ENCODE measurements at regions not wholly inside any gene's neighbourhood (a gene's known extent, or its start where the extent isn't known, plus 50 kb on each side); places are given as distances from the start of the nearest gene placed in this dataset.
"Not testable (repeated sequence)": the region's sequence is repeated elsewhere in the genome, so short reads cannot be mapped to it uniquely, and the experiment has no call there.

DNA sequence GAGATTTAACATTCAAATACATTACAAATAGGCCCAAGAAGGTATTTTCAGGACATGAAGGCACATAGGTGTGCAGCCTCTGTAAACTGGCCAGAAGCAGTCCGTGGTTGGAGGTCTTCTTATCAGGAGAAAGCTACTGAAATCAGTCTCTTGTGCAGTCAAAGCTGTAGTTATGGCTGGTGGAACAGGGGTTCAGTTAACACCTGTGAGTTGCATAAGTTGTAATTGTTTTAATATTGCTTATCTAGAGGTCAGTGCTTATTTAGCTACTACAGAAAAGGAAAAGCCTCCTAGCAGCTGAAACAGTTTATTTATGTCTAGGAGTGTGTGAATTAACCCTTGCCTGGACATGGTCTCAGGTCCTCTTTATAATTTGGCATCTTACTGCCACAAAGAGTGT lies 377.6 kb upstream of the MDGA2 start:
- no peak for DNase-seq (ENCODE audit: low read depth in 2 of 2)

DNA sequence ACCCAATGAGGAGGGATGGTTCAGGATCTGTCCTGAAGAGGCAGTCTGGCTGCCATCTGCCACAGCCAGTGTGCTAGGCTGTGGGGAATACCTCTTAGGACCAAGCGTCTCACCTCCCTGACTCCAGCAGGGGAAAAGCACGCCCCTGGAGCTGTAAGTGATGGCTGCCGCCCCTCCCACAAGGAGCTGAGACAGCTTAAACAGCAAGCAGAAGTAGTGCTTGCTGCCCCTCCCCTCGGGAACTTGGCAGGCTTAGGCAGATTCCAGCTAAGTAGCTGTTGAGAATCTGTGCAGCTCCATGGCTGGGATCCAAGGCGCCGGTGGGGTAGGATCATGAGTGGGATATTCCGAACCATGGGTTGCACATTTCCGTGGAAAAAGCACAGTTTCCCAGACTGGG lies 360.4 kb upstream of the MDGA2 start:
- DNase-seq (ENCODE audit: low read depth in 2 of 2): no peak

DNA sequence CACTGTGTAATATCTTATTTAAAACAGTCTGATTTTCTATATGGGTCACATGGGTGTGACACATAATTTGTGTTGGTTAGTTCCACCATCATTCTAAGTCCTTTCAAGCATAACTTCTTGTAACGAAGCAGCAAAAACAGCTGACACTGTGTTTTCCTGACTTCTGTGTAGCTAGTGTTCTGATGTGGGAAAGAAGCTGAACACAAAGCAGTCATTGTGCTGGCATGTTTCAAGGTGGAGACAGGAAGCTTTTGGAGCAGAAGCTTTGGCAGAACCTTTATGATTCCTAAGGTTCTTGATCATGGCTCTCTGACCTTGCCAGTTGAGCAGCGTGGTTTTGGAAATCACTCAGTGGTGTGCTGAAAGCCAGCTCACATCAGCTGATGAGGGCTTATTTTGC lies 351.7 kb upstream of the MDGA2 start:
- DNase-seq (ENCODE audit: low read depth in 2 of 2): no peak

DNA sequence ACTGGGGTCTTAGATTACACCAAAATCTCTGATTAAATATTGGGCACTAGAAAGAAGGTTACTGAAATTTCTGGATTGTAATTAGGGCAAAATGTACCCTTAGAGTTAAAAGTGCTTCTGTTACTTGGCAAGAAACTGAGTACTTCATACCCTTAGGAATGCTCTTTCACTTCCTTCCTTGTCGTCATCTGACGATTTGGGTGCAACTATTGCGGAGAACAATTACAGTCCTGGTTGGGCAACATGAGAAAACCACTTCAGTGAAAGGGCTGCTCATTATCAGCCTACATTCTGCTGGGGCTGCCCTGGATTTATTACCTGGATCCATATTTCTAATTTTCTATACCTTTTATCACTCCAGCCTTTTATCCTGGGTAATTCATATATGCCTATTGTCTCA lies 348.5 kb upstream of the MDGA2 start:
- no peak for DNase-seq (ENCODE audit: low read depth in 2 of 2)

DNA sequence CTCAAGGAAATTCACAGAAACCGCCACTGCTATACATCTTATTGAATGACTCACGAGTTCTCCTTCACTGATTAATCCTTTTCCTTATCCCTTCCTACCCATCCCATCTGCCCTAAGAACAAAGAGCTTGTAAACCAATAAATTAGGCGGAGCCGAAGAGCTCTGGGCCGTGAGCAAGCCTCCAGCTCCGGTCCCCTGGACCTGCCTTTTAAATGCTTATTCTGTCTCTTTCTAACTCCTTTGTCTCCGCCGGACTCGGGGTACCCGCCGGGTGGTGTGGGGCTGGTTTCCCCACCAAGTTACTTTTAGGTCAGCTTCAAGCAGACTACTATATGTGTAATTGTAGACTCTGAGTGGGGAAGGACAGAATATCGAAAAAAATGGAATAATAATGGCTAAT lies 336.1 kb upstream of the MDGA2 start:
- DNase-seq (ENCODE audit: low read depth in 2 of 2): not testable (repeated sequence)

DNA sequence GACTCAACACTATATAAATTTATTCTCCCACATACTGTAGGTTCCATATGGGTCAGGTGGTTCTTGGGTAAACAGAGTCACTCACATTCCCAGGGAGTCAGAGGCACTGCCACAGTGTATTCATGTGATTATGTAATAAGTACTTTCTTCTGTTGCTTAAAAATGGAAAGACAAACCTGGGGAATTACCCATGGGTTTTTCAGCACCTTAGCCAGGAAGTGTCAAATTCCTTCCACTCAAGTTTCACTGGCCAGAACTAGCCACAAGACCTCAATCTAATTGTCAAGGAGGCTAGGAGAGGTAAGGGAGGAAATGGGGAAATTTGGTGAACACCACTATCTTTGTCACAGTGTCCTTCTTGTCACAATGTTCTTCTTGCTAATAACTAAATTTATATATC lies 333.2 kb upstream of the MDGA2 start:
- no peak for DNase-seq (ENCODE audit: low read depth in 2 of 2)

DNA sequence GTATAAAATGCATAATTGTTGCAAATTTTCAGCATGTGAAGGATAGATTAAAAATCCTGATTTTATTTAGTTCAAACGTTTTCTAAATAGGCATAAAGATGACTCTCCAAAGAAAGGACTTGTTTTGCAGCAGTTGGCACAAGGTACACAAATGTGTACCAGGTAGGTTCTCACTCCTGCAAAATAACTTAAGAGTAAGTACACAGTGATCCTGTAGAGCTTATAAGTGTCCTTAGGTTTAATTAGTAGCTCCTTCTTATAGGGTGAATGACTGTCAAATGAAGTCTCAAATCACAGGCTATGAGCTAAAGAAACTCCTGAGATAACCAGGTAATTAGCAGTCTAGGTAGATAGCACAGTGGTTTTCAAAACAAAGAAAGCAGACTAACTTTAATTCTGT lies 330.6 kb upstream of the MDGA2 start:
- no peak for DNase-seq (ENCODE audit: low read depth in 2 of 2)

DNA sequence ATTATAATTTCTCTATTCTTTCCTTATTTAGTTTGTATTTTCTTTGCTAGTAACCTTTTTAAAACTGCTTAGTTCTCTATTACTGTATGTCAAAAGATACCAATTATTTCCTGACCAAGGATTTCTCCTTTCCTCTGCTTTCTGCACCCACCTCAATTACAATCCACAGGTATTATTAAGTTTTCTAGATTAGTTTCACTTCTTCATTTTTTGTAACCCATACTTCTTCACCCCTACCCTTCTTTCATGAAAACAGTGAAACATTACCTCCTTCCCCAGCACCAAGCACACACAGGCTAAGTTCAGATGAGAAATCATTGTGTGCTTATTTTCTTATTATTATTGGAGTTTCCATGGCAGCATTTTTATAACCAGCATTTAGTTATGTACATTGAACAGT lies 318.5 kb upstream of the MDGA2 start:
- DNase-seq (ENCODE audit: low read depth in 2 of 2): no peak

DNA sequence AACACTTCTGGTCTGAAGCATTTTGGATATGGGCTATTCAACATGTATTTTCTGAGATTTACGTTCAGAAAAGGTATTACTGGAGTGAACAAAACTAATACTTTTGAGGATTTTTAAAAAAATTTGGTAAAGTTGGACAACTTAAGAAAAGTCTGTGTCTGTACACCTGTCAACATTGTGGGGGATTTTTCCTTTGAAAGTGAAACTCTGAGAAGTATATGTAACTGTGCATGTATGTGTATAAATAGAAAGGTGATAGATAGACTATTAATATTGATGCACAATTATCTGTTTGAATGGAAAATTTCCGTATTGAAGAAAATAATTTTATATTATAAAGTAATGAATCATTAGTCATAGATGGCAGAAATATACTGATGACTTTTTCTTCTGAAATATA lies 312.8 kb upstream of the MDGA2 start:
- DNase-seq (ENCODE audit: low read depth in 2 of 2): no peak

DNA sequence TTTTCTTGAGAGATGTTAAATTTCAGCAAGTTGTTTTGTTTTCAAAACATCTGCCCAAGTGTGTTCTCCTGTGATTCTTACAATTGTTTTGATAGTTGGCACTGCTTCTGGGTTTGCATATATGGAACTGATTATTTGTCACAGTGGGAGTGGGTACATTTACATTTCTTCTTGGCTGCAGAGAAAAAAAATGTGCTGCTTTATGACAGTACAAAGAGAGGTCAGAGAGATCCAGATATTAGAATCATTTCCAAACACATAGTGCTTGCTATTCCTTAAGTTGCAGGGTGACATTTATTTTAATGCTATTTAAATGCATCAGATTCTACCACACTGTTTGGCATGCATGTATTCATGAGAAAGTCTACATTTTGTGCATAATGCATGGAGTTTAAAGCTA lies 303.5 kb upstream of the MDGA2 start:
- DNase-seq (ENCODE audit: low read depth in 2 of 2): no peak

DNA sequence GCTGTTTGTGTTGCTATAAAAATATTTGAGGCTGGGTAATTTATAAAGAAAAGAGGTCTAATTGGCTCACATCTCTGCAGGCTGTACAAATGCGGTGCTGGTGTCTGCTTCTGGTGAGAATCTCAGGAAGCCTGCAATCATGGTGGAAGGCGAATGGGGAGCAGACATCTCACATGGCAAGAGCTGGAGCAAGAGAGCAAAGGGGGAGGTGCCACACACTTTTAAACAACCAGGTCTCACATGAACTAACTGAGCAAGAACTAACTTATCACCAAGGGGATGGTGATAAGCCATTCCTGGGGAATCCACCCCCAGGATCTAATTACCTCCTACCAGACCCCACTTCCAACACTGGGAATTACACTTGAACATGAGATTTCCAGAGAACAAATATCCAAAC lies 300.7 kb upstream of the MDGA2 start:
- no peak for DNase-seq (ENCODE audit: low read depth in 2 of 2)

DNA sequence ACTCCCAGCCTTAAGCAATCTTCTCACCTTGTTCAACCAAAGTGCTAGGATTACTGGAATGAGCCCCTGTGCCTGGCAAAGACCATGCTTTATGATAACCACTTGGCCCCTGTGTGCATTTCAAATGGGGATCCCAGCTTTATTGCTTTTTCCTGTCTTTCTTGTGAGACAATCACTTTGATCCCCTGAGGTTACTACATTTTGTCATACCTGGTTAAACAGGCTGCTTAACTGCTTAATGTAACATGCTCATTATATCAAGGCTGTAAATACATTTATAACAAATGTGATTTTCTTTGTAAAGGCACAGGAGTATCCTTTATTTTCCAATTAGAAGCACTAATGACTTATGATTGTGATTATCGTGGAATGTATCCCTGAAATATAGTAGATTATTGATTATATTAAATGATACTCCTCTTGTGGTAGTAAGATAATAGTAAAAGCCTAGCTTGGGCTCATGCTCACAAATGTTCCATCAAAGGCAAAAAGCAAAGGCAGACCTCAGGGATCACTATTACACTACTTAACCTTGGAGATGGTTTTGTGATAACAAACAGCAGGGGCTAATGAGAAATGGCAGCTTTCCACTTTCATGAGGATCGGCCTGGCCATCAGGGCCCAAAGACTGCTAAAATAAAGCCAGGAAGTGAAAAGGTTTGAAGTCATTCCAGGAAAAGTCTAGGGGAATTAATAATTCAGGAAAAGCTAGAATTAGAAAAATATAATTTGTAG lies 290.8 kb upstream of the MDGA2 start:
- DNase-seq (ENCODE audit: low read depth in 2 of 2): no peak

DNA sequence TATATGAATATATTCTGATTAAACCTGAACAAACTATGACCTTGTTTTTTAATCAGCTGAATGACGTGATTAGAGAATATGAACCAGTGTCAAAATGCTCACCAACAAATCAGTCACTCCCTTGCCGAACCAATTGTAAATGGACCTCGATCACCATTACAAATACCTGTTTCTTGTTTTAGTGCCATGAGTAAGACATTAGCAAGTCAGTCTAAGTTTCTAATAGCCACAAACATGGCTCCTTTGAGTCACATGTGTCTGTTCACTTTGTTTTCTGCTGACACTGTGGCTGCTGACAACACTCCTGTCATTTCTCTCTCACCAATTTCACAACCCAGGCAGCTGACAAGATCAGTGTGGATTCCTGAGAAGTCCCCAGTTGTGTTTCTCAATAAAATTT lies 286.2 kb upstream of the MDGA2 start:
- no peak for DNase-seq (ENCODE audit: low read depth in 2 of 2)

DNA sequence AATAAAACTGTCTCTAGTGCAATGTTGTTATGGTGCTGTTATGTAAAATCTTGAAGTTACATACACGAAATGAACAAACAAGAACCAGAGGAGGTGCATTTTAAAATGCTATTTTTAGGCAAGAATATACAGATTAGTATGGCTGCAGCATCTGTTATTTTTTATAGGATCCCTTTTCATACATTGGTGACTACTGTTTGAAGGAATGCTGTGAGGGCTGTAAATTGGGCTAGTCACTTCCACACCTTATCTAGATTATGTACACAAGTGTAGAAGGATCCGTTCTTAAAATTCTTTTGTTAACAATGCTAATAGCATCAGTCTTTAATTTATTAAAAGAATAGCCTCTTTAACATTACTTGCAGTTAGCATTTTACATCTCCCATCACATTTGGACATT lies 284.3 kb upstream of the MDGA2 start:
- DNase-seq (ENCODE audit: low read depth in 2 of 2): no peak

DNA sequence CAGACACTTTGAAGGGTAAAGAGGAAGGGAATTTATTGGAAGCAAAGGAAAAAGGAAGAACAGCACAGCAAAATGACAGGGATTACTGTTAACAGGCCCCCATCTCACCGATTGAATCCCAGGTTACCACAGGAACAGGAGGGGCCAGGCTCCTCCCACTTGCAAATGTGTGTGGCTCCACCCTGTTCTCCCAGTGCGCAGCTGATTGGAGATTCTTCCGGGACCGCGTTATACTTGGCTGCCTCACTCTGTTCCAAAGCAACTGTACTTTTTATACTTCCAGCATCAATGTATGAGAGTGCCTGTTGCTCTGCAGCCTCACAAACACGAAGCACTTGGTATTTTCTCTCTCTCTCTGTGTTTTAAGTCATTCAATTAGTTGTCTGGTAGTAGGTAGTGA lies 273.6 kb upstream of the MDGA2 start:
- DNase-seq (ENCODE audit: low read depth in 2 of 2): no peak

DNA sequence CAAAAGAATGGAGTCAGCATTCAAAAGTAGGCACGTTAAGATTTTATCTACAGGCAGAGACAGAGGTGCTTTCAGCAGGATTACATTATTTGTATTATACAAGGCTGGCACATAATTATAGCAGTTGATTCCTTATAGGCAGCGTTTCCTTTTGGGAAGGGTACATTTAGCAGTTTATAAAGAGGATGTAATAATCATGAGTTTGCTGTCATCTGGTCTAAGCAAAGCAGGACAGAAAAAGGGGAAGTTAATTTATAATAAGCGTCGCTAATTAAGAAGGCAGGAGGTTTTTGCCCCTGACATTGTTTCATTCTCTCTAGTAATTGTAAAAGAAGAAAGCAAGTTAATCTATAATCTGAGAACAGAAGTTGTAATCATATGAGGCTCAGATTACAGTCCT lies 259.9 kb upstream of the MDGA2 start:
- no peak for DNase-seq (ENCODE audit: low read depth in 2 of 2)

DNA sequence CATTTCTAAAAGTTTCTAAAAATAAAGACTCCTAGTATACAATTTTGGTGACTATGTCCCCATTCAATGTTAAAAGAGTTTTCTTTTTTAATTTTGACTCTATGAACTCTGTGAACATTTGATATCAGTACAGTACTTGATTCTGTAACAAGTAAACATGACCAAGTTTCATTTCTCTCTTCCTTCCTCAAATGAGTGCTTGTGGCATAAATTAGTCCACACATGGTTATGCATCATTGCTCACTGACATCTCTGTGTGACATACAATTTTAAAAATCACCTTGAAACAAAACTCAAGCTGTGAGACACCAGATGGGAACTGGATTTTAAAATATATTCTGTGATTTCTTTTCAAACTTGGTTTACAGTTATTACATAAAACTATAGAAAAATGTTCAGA lies 253.9 kb upstream of the MDGA2 start:
- no peak for DNase-seq (ENCODE audit: low read depth in 2 of 2)

DNA sequence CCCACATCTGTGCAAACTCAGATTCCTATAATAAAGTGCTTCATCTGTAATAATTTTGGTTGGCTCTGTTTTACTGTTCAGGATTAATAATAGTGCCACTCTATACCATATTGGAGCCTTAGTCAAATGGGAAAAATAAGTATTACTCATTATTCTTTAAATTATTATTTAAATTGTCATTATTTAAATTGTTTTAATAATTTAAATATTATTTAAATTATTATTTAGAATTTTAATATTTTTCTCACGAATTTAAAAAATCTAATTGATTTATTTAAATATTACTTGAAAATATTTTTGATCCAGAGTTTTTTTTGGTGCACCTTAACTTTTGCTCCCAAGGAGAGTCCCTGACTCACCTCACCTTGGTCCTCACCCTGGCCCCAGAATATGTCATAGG lies 245.7 kb upstream of the MDGA2 start:
- no peak for DNase-seq (ENCODE audit: low read depth in 2 of 2)

DNA sequence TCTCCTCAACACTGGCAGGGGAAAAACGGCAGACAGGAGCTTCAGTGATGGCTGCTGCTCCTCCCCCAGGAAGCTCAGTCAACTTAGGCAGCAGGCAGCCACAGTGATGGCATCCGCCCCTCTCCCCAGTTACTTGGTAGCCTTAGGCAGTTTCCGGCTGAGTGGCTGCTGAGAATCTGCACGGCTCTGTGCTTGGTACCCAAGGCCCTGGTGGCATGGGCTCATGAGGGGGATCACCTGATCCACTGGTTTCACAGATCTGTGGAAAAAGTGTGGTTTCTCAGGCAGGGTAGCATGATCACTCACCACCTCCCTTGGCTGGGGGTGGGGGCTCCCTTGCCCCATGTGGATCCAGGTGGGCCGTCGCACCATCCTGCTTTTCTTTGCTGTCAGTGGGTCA lies 244.6 kb upstream of the MDGA2 start:
- no peak for DNase-seq (ENCODE audit: low read depth in 2 of 2)

DNA sequence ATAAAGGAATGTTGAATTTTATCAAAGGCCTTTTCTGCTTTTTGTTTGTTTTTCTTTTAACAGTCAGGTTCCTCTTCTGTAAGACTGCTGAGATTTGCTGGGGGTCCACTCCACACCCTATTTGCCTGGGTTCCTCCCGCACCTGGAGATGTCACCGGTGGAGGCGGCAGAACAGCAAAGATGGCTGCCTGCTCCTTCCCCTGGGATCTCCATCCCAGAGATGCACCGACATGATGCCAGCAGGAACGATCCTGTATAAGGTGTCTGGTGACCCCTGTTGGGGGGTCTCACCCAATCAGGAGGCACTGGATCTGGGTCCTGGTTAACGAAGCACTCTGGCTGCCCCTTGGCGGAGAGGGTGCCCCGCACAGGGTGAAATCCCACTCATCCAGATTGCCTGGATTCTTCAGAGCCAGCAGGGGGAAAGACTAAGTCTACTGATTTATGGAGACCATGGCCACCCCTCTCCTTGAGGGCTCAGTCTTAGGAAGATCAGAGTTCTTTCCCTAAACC lies 244.0 kb upstream of the MDGA2 start:
- DNase-seq (ENCODE audit: low read depth in 2 of 2): no peak

DNA sequence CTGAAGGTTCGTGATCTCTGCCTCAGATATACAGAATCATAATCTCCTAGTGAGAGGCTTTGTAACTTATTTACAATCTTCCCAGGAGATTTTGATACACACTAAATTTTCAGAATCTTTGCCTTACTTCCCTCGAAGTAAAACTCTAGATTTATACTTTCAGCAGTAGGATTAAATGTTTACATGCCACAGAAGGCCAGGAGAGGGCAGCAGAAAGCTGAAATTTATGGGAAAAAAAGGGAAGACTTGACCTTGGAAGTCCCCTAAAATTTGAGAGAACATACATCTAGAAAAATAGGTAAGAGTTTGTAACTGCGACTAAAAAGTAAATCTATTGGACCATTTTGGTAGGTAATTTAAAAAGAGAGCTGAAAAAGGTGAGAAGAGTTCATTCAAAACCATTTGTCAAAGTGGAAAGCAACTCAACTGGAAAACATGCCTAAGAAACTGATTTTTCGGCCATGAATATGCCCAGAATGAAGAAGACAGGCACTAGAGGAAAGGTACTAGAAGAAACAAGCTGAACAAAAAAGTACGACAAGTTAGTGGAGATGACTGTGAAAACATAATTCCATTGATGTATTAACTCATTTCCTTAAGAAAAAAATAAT lies 242.0 kb upstream of the MDGA2 start:
- no peak for DNase-seq (ENCODE audit: low read depth in 2 of 2)

DNA sequence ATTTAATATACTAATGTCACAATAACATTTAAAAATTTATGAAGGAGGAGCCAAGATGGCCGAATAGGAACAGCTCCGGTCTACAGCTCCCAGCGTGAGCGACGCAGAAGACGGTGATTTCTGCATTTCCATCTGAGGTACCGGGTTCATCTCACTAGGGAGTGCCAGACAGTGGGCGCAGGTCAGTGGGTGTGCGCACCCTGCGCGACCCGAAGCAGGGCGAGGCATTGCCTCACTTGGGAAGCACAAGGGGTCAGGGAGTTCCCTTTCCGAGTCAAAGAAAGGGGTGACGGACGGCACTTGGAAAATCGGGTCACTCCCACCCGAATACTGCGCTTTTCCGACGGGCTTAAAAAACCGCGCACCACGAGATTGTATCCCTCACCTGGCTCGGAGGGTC lies 225.7 kb upstream of the MDGA2 start:
- not testable (repeated sequence) for DNase-seq (ENCODE audit: low read depth in 2 of 2)

DNA sequence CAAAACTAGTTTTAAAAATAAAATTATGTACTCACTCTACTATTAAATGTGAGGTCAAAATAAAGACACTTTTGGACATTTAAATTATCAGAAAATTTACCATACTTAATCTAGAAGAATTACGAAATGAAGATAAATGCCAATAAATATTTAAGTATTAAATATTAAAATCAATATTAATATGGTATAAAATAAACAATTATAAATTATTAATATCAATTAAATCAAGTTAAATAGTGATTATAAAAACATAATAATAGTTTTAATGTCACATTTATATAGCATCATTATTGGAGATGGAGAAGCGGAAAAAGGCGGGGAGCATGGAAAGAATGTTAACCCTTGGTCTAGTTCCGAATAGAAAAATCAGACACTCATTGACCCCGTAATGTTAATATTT lies 224.3 kb upstream of the MDGA2 start:
- DNase-seq (ENCODE audit: low read depth in 2 of 2): no peak

DNA sequence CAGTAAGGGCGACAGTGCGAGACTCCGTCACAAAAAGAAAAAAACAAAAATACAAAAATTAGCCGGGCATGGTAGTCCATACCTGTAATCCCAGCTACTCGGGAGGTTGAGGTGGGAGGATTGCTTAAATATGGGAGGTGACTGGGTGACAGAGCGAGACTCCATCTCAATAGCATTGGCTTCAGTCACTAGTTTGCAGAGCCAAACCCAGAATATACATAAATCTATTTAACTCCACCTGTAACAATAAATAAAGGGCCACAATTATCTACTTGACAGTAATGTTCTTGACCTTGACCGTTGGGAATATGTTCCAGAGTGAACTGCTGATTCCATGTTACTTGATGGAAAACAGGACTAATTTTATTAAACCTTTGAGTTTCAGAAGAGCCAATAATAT lies 198.9 kb upstream of the MDGA2 start:
- no peak for DNase-seq (ENCODE audit: low read depth in 2 of 2)
